HepG2 (cell line): ENCODE measurements at regions not wholly inside any gene's neighbourhood (a gene's known extent, or its start where the extent isn't known, plus 50 kb on each side); places are given as distances from the start of the nearest gene placed in this dataset.

ENCODE experiments used
- ATAC-seq: fragments of 200-7000 bp; cut with Tn5 transposase; 3 replicates; pipeline ENCODE4 v1.9.1; 2020; ENCODE audit warnings: mild to moderate bottlenecking, moderate library complexity
- BruUV-seq: library from RNA; stranded (reverse); fragments of 400-500 nt; replicated peaks from 2 replicates; lab custom pipeline; 2021; lab: Mats Ljungman, UMichigan
- CTCF ChIA-PET: fragments of 300-600 bp; formaldehyde crosslinking; extraction: SDS; loops from one replicate; lab custom pipeline; 2021; ENCODE audit warnings: low total read pairs, inconsistent platforms, low intra/inter-chr PET ratio; lab: Yijun Ruan, JAX
- POLR2A ChIA-PET: fragments of 350-600 bp; sonication (Branson Sonifier 250); formaldehyde crosslinking; loops from one replicate; lab custom pipeline; 2020; ENCODE audit warnings: antibody characterized with exemption, inconsistent platforms; lab: Yijun Ruan, JAX
- DNase-seq: peaks from one replicate; pipeline ENCODE4 v3.0.0-alpha.2; 2015; ENCODE audit warnings: low spot score
- FAIRE-seq: peaks from 3 replicates; lab custom pipeline; 2011; peaks lifted over from hg19 to GRCh38; lab: Jason Lieb, UNC
- H2AFZ ChIP-seq: one replicate; pipeline ENCODE4 v1.6.1; 2011; ENCODE audit warnings: low read length, inconsistent platforms
- H3K27ac ChIP-seq: fragments of 300-600 bp; 3 replicates; pipeline ENCODE4 v1.8.0; 2011; ENCODE audit warnings: mixed run types, mild to moderate bottlenecking, mixed read lengths, low read length, inconsistent platforms; ENCODE audit not compliant: insufficient read depth; ENCODE audit errors: extremely low read length
- H3K27me3 ChIP-seq, 2 experiments: fragments of 200-600 bp in 1 of 2; 2 replicates in 1 of 2; 3 replicates in 1 of 2; pipeline versions ENCODE4 v1.6.0 to v1.8.0; 2011; ENCODE audit warnings: low read length in 2 of 2, mild to moderate bottlenecking in 2 of 2, moderate library complexity in 2 of 2, inconsistent platforms in 1 of 2; ENCODE audit not compliant: insufficient read depth in 2 of 2, control insufficient read depth in 1 of 2
- H3K36me3 ChIP-seq, 2 experiments: fragments of 200-600 bp in 1 of 2; replicated peaks in 1 of 2; 2 replicates in 1 of 2; 3 replicates in 1 of 2; pipeline versions ENCODE4 v1.5.1 to v1.8.0; 2011; ENCODE audit warnings: low read length in 2 of 2, inconsistent platforms in 1 of 2; ENCODE audit not compliant: insufficient read depth in 2 of 2, control insufficient read depth in 1 of 2
- H3K4me1 ChIP-seq: 2 replicates; pipeline ENCODE4 v1.5.1; 2012; ENCODE audit warnings: low read length, inconsistent platforms; ENCODE audit not compliant: insufficient read depth
- H3K4me2 ChIP-seq: 2 replicates; pipeline ENCODE4 v1.6.0; 2011; ENCODE audit warnings: low read depth, low read length, inconsistent platforms
- H3K4me3 ChIP-seq, 3 experiments: fragments of 200-600 bp in 1 of 3; sonication (generic), shearing (Covaris generic) in 1 of 3; replicated peaks in 1 of 3; 2 replicates each; pipeline ENCODE4 v1.5.1; 2011 to 2016; ENCODE audit warnings: low read length in 3 of 3, inconsistent platforms in 2 of 3, low read depth in 2 of 3, mild to moderate bottlenecking in 2 of 3, control low read depth in 1 of 3, mixed read lengths in 1 of 3; ENCODE audit not compliant: insufficient read depth in 1 of 3
- H3K79me2 ChIP-seq: one replicate; pipeline ENCODE4 v1.6.1; 2011; ENCODE audit warnings: low read length, inconsistent platforms; ENCODE audit not compliant: insufficient read depth
- H3K9ac ChIP-seq: 2 replicates; pipeline ENCODE4 v1.6.0; 2011; ENCODE audit warnings: mild to moderate bottlenecking, low read depth, low read length, inconsistent platforms; ENCODE audit not compliant: insufficient read depth
- H3K9me3 ChIP-seq: 2 replicates; pipeline ENCODE4 v1.5.1; 2012; ENCODE audit warnings: mild to moderate bottlenecking, low read length
- H4K20me1 ChIP-seq: 2 replicates; pipeline ENCODE4 v1.6.0; 2011; ENCODE audit warnings: inconsistent platforms, mild to moderate bottlenecking, low read length, moderate library complexity; ENCODE audit not compliant: insufficient read depth
- ESRRA ChIP-seq: sonication (generic); formaldehyde crosslinking; IDR thresholded peaks from 2 replicates; pipeline ENCODE4 v1.5.1; 2020; ENCODE audit warnings: mild to moderate bottlenecking, low read depth, missing genetic modification reagents
- PAX8 ChIP-seq: sonication (generic); formaldehyde crosslinking; IDR thresholded peaks from 2 replicates; pipeline ENCODE4 v1.8.0; 2022; ENCODE audit warnings: mild to moderate bottlenecking, missing genetic modification reagents, borderline replicate concordance
- WIZ ChIP-seq: sonication (generic); formaldehyde crosslinking; IDR thresholded peaks from 2 replicates; pipeline ENCODE4 v1.5.1; 2020; ENCODE audit warnings: mild to moderate bottlenecking, missing genetic modification reagents
- ZNF747 ChIP-seq: sonication (generic); formaldehyde crosslinking; IDR thresholded peaks from 2 replicates; pipeline ENCODE4 v1.8.1; 2023; ENCODE audit warnings: missing genetic modification reagents, mild to moderate bottlenecking, borderline replicate concordance
- ZNF83 ChIP-seq: sonication (generic); formaldehyde crosslinking; IDR thresholded peaks from 2 replicates; pipeline ENCODE4 v1.4.0; 2020; ENCODE audit warnings: missing genetic modification reagents, mild to moderate bottlenecking, borderline replicate concordance
- WGBS: methylation state at CpG from one replicate; pipeline ENCODE4 v1.1.6; 2017; ENCODE audit warnings: low lambda C conversion rate; 5-methylcytosine and 5-hydroxymethylcytosine counted together
- in situ Hi-C: cut with HindIII; loops from 2 replicates; pipeline ENCODE4 v1.10.0; 2017; ENCODE audit warnings: low pct_unique_long_range_greater_than_20kb; ENCODE audit not compliant: extremely low pct_ligation_motif_present
- intact Hi-C: fragments of 100-400 bp; cut with micrococcal nuclease; formaldehyde crosslinking; loops from one replicate; pipeline ENCODE4 v1.10.0; 2022; ENCODE audit not compliant: unreplicated experiment
- TF ChIP-seq, protein P1 (sequence below): sonication (generic); formaldehyde crosslinking; IDR thresholded peaks from 2 replicates; pipeline ENCODE4 v1.9.0; 2021; ENCODE audit warnings: missing genetic modification reagents, borderline replicate concordance
- TF ChIP-seq, protein P2 (sequence below), 2 experiments: sonication (generic) in 1 of 2; formaldehyde crosslinking in 1 of 2; IDR thresholded peaks; 2 replicates each; pipeline versions ENCODE4 v1.4.0 to v1.6.1; 2016 to 2020; ENCODE audit warnings: borderline replicate concordance in 1 of 2, low read depth in 1 of 2, mild to moderate bottlenecking in 1 of 2, missing genetic modification reagents in 1 of 2
- TF ChIP-seq, protein P3 (sequence below): sonication (generic); formaldehyde crosslinking; IDR thresholded peaks from 2 replicates; pipeline ENCODE4 v1.9.0; 2021; ENCODE audit warnings: missing genetic modification reagents, mild to moderate bottlenecking, borderline replicate concordance

DNA sequence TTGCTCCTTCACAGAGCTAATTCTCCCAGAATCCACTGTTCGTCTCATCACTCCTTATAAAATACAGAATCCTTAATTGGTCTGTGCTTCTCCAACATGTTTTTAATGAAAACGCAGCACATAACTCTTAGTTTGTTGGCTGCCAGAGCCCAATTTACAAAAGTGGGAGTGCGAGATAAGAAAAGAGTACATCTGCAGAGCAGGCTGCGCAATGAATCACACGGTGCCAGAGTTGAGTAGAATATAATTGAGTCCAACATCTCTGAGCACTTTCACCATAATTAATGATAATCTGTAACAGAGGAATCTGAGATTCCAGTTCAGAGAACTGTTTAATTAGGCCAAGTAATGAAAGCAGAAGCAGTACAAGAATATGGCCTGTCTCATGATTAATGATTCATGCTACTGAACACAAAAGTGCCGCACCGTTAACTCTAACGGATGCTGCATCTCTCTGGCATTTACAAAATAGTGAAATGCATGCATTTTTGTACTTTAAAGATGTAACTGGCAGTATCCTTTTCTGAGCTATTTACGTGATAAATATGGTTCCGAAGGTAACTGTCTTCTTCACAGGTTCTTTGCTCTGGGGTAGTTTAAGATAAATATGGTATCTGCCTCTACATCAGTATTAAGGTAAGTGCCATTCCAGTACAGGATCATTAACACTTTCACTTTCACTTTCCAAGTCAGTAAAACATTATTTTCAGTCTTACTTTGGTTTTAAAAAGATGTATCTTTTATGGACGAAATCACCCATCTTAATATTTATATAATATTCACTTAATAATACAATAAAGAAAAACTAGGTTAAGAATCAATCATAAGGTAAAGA is 785.6 kb downstream of the NR4A2 start:
- Histone ChIP-seq H3K9ac (no peak overlapping the region), H3K79me2 (no peaks in the 10 kb centered on the region), H3K36me3 (no peaks in the 10 kb centered on the region), H3K4me3 (no peak overlapping the region), H4K20me1 (no peaks in the 10 kb centered on the region), H3K4me1 (no peaks in the 10 kb centered on the region), H3K4me2 (peak overlapping the region; percentile 47), H2AFZ (no peak overlapping the region), H3K27me3 (no peaks in the 10 kb centered on the region), H3K27ac (no peak overlapping the region), H3K9me3 (peaks cover 21% of the 10 kb centered on the region; the same call in 1 of the 2 replicates)
- DNase-seq (no peak), ATAC-seq (no peak), FAIRE-seq (no peak)
- in situ Hi-C loops = no loop called here
- ChIA-PET CTCF (no interaction called here), POLR2A (no interaction called here)
- intact Hi-C loops = no loop called here
- 64% methylated on average over 11 of the region's 11 CpGs for WGBS
- BruUV-seq = no TSS peak
- TF ChIP-seq WIZ (CRISPR knock-in tag) (no peak), ESRRA (CRISPR knock-in tag) (no peak), ZNF83 (CRISPR knock-in tag) (no peak), ZNF747 (no peak), PAX8 (CRISPR knock-in tag) (no peak)
- TF ChIP-seq, protein P1, sequence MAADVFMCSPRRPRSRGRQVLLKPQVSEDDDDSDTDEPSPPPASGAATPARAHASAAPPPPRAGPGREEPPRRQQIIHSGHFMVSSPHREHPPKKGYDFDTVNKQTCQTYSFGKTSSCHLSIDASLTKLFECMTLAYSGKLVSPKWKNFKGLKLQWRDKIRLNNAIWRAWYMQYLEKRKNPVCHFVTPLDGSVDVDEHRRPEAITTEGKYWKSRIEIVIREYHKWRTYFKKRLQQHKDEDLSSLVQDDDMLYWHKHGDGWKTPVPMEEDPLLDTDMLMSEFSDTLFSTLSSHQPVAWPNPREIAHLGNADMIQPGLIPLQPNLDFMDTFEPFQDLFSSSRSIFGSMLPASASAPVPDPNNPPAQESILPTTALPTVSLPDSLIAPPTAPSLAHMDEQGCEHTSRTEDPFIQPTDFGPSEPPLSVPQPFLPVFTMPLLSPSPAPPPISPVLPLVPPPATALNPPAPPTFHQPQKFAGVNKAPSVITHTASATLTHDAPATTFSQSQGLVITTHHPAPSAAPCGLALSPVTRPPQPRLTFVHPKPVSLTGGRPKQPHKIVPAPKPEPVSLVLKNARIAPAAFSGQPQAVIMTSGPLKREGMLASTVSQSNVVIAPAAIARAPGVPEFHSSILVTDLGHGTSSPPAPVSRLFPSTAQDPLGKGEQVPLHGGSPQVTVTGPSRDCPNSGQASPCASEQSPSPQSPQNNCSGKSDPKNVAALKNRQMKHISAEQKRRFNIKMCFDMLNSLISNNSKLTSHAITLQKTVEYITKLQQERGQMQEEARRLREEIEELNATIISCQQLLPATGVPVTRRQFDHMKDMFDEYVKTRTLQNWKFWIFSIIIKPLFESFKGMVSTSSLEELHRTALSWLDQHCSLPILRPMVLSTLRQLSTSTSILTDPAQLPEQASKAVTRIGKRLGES (CRISPR knock-in tag) = no peak
- TF ChIP-seq, protein P2, sequence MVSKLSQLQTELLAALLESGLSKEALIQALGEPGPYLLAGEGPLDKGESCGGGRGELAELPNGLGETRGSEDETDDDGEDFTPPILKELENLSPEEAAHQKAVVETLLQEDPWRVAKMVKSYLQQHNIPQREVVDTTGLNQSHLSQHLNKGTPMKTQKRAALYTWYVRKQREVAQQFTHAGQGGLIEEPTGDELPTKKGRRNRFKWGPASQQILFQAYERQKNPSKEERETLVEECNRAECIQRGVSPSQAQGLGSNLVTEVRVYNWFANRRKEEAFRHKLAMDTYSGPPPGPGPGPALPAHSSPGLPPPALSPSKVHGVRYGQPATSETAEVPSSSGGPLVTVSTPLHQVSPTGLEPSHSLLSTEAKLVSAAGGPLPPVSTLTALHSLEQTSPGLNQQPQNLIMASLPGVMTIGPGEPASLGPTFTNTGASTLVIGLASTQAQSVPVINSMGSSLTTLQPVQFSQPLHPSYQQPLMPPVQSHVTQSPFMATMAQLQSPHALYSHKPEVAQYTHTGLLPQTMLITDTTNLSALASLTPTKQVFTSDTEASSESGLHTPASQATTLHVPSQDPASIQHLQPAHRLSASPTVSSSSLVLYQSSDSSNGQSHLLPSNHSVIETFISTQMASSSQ (IDR thresholded peaks at IDR 0.05; ENCODE audit: low read depth) = no peak
- TF ChIP-seq, protein P2 (CRISPR knock-in tag; IDR thresholded peaks at IDR 0.05; ENCODE audit: borderline replicate concordance) = no peak
- TF ChIP-seq, protein P3, sequence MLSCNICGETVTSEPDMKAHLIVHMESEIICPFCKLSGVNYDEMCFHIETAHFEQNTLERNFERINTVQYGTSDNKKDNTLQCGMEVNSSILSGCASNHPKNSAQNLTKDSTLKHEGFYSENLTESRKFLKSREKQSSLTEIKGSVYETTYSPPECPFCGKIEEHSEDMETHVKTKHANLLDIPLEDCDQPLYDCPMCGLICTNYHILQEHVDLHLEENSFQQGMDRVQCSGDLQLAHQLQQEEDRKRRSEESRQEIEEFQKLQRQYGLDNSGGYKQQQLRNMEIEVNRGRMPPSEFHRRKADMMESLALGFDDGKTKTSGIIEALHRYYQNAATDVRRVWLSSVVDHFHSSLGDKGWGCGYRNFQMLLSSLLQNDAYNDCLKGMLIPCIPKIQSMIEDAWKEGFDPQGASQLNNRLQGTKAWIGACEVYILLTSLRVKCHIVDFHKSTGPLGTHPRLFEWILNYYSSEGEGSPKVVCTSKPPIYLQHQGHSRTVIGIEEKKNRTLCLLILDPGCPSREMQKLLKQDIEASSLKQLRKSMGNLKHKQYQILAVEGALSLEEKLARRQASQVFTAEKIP = no peak
